ENCODE measurements at regions not wholly inside any gene's neighbourhood (a gene's known extent, or its start where the extent isn't known, plus 50 kb on each side); places are given as distances from the start of the nearest gene placed in this dataset.

DNA sequence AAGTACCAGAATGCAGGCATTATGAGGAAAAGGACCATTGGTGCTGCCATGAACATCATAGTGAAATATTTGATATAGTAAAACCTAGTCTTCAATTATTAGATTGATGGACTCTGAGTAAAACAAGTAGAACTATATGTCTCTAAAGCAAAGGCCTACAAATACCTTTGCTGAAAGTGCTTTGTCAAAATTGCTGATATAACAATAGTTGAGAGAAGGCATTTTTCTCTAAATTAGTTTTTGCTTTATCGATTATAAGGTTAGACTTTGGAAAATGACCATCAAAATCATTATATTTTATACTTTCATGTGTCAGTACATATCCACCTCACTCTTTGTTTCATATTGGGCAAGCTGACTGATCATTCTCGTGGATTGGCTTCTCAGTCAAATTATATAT, 836.0 kb upstream of the FBXO33 start:
- no peak for TF ChIP-seq EZH2 (IDR thresholded peaks at IDR 0.05)
- TF ChIP-seq POLR2AphosphoS5 (IDR thresholded peaks at IDR 0.05; ENCODE audit: borderline replicate concordance, low read depth, low read length): no peak
- no peak for TF ChIP-seq FOXP2 (optimal IDR thresholded peaks at IDR 0.05; ENCODE audit: control extremely low read depth, extremely low read length, insufficient read depth)
